H9 (cell line): ENCODE measurements at regions not wholly inside any gene's neighbourhood (a gene's known extent, or its start where the extent isn't known, plus 50 kb on each side); places are given as distances from the start of the nearest gene placed in this dataset.

ENCODE experiments used
- DNase-seq: peaks from one replicate; pipeline ENCODE4 v3.0.0-alpha.2; 2017
- H2AFZ ChIP-seq: one replicate; pipeline ENCODE4 v1.6.1; 2013; ENCODE audit warnings: mild to moderate bottlenecking, low read length, control low read depth, moderate library complexity
- H2AK5ac ChIP-seq: 2 replicates; pipeline ENCODE4 v1.6.1; 2013; ENCODE audit warnings: low read length, control low read depth, mixed read lengths; ENCODE audit not compliant: insufficient read length
- H2BK120ac ChIP-seq: one replicate; pipeline ENCODE4 v1.6.1; 2013; ENCODE audit warnings: low read depth, mild to moderate bottlenecking, low read length, control low read depth, inconsistent platforms; ENCODE audit not compliant: poor library complexity, severe bottlenecking
- H2BK12ac ChIP-seq: 2 replicates; pipeline ENCODE4 v1.6.1; 2013; ENCODE audit warnings: low read length, control low read depth, mixed read lengths, low read depth; ENCODE audit not compliant: insufficient read length
- H2BK15ac ChIP-seq: 2 replicates; pipeline ENCODE4 v1.6.1; 2013; ENCODE audit warnings: low read depth, low read length, control low read depth
- H2BK20ac ChIP-seq: one replicate; pipeline ENCODE4 v1.6.1; 2013; ENCODE audit warnings: low read depth, mild to moderate bottlenecking, low read length, control low read depth, inconsistent platforms; ENCODE audit not compliant: poor library complexity, severe bottlenecking
- H2BK5ac ChIP-seq: 2 replicates; pipeline ENCODE4 v1.6.1; 2013; ENCODE audit warnings: low read length, control low read depth, mixed read lengths; ENCODE audit not compliant: insufficient read length
- H3K14ac ChIP-seq: 2 replicates; pipeline ENCODE4 v1.6.1; 2013; ENCODE audit warnings: low read length, control low read depth; ENCODE audit not compliant: insufficient read depth
- H3K18ac ChIP-seq: 2 replicates; pipeline ENCODE4 v1.6.1; 2013; ENCODE audit warnings: low read depth, mild to moderate bottlenecking, mixed read lengths, low read length, control low read depth; ENCODE audit not compliant: insufficient read length
- H3K23ac ChIP-seq: 2 replicates; pipeline ENCODE4 v1.6.1; 2013; ENCODE audit warnings: low read length, control low read depth, mixed read lengths, low read depth; ENCODE audit not compliant: insufficient read length
- H3K23me2 ChIP-seq: 2 replicates; pipeline ENCODE4 v1.6.1; 2013; ENCODE audit warnings: low read depth, mild to moderate bottlenecking, mixed read lengths, low read length, control low read depth; ENCODE audit not compliant: insufficient read length, poor library complexity, severe bottlenecking
- H3K27ac ChIP-seq: 2 replicates; pipeline ENCODE4 v1.5.1; 2013; ENCODE audit warnings: low read length, control low read depth, mixed read lengths, low read depth; ENCODE audit not compliant: insufficient read length
- H3K27me3 ChIP-seq: 2 replicates; pipeline ENCODE4 v1.6.1; 2013; ENCODE audit warnings: low read length, control low read depth, inconsistent platforms; ENCODE audit not compliant: insufficient read depth
- H3K4ac ChIP-seq: 2 replicates; pipeline ENCODE4 v1.6.1; 2013; ENCODE audit warnings: low read depth, mild to moderate bottlenecking, control low read depth, inconsistent platforms, low read length, moderate library complexity
- H3K4me1 ChIP-seq: 2 replicates; pipeline ENCODE4 v1.6.1; 2013; ENCODE audit warnings: low read length, control low read depth, inconsistent platforms; ENCODE audit not compliant: insufficient read depth
- H3K4me2 ChIP-seq: 2 replicates; pipeline ENCODE4 v1.6.1; 2013; ENCODE audit warnings: low read length, control low read depth, mixed read lengths; ENCODE audit not compliant: insufficient read length, insufficient read depth
- H3K56ac ChIP-seq: 2 replicates; pipeline ENCODE4 v1.6.1; 2013; ENCODE audit warnings: low read depth, mild to moderate bottlenecking, mixed read lengths, low read length, control low read depth; ENCODE audit not compliant: insufficient read length
- H3K79me1 ChIP-seq: 2 replicates; pipeline ENCODE4 v1.6.1; 2013; ENCODE audit warnings: low read depth, mild to moderate bottlenecking, moderate library complexity, low read length, control low read depth, inconsistent platforms; ENCODE audit not compliant: insufficient read depth, poor library complexity, severe bottlenecking
- H3K79me2 ChIP-seq: 2 replicates; pipeline ENCODE4 v1.6.1; 2013; ENCODE audit warnings: low read length, control low read depth, inconsistent platforms; ENCODE audit not compliant: insufficient read depth
- H3K9ac ChIP-seq: 2 replicates; pipeline ENCODE4 v1.6.1; 2013; ENCODE audit warnings: low read length, control low read depth, mixed read lengths; ENCODE audit not compliant: insufficient read length; ENCODE audit errors: extremely low read depth
- H3K9me3 ChIP-seq: one replicate; pipeline ENCODE4 v1.6.1; 2013; ENCODE audit warnings: low read depth, low read length, inconsistent platforms; ENCODE audit not compliant: control insufficient read depth
- H3T11ph ChIP-seq: one replicate; pipeline ENCODE4 v1.6.1; 2013; ENCODE audit warnings: mild to moderate bottlenecking, low read length, control low read depth, inconsistent platforms
- H4K20me1 ChIP-seq: one replicate; pipeline ENCODE4 v1.6.1; 2013; ENCODE audit not compliant: control insufficient read depth, insufficient read length, insufficient read depth
- H4K5ac ChIP-seq: 2 replicates; pipeline ENCODE4 v1.6.1; 2013; ENCODE audit warnings: low read depth, mild to moderate bottlenecking, mixed read lengths, low read length, control low read depth; ENCODE audit not compliant: insufficient read length
- H4K8ac ChIP-seq: replicated peaks from 2 replicates; pipeline ENCODE4 v1.6.1; 2013; ENCODE audit warnings: low read length, control low read depth, mixed read lengths, low read depth; ENCODE audit not compliant: insufficient read length
- H4K91ac ChIP-seq: 2 replicates; pipeline ENCODE4 v1.6.1; 2013; ENCODE audit warnings: low read depth, mild to moderate bottlenecking, moderate library complexity, mixed read lengths, low read length, control low read depth; ENCODE audit not compliant: insufficient read length
- H3K27ac Mint-ChIP-seq, 3 experiments: 2 replicates in 2 of 3; 3 replicates in 1 of 3; pipeline ENCODE4 v1.8.0; 2020 to 2021; ENCODE audit warnings: mixed read lengths in 3 of 3, mild to moderate bottlenecking in 1 of 3, moderate library complexity in 1 of 3
- H3K27me3 Mint-ChIP-seq: 2 replicates; pipeline ENCODE4 v1.8.0; 2021; ENCODE audit warnings: low read depth, mild to moderate bottlenecking, moderate library complexity, mixed read lengths
- H3K36me3 Mint-ChIP-seq, 3 experiments: 2 replicates in 2 of 3; 3 replicates in 1 of 3; pipeline ENCODE4 v1.8.0; 2020 to 2021; ENCODE audit warnings: low read depth in 3 of 3, mixed read lengths in 3 of 3; ENCODE audit not compliant: insufficient read depth in 1 of 3
- H3K4me1 Mint-ChIP-seq, 2 experiments: 2 replicates each; pipeline ENCODE4 v1.8.0; 2020; ENCODE audit warnings: mixed read lengths in 2 of 2
- H3K4me3 Mint-ChIP-seq, 2 experiments: 2 replicates in 1 of 2; 3 replicates in 1 of 2; pipeline ENCODE4 v1.8.0; 2020 to 2021; ENCODE audit warnings: mild to moderate bottlenecking in 2 of 2, mixed read lengths in 2 of 2, moderate library complexity in 1 of 2
- H3K9me3 Mint-ChIP-seq, 2 experiments: 2 replicates in 1 of 2; 3 replicates in 1 of 2; pipeline ENCODE4 v1.8.0; 2020; ENCODE audit warnings: mild to moderate bottlenecking in 2 of 2, mixed read lengths in 2 of 2, moderate library complexity in 1 of 2
- WGBS: extraction: QIAGEN DNeasy Blood & Tissue Kit; methylation state at CpG from one replicate; pipeline ENCODE4 v1.1.7; 2013; ENCODE audit warnings: missing lambda C conversion rate, low lambda C conversion rate, mixed read lengths; ENCODE audit not compliant: insufficient read length; ENCODE audit errors: extremely low coverage; 5-methylcytosine and 5-hydroxymethylcytosine counted together
- TF ChIP-seq, protein P1 (sequence below): fragments of 200-600 bp; sonication (generic); conservative IDR thresholded peaks from 3 replicates; pipeline ENCODE4 v1.8.0; 2021; ENCODE audit warnings: antibody characterized with exemption, mild to moderate bottlenecking

- H2AFZ ChIP-seq = no peak overlapping the region
- Mint-ChIP-seq H3K9me3 (no peaks in the 10 kb centered on the region; a peak in 2 of 5 replicates), H3K4me1 (peaks cover 27 to 28% of the 10 kb centered on the region in 2 experiments), H3K36me3 (peaks cover 0 to 5% (median 0%) of the 10 kb centered on the region in 3 experiments; a peak in 1 of 7 replicates), H3K27me3 (peaks cover 2% of the 10 kb centered on the region), H3K27ac (no peak overlapping the region), H3K4me3 (no peak overlapping the region)
- H3K79me1 ChIP-seq = no peaks in the 10 kb centered on the region
- TF ChIP-seq, protein P1, sequence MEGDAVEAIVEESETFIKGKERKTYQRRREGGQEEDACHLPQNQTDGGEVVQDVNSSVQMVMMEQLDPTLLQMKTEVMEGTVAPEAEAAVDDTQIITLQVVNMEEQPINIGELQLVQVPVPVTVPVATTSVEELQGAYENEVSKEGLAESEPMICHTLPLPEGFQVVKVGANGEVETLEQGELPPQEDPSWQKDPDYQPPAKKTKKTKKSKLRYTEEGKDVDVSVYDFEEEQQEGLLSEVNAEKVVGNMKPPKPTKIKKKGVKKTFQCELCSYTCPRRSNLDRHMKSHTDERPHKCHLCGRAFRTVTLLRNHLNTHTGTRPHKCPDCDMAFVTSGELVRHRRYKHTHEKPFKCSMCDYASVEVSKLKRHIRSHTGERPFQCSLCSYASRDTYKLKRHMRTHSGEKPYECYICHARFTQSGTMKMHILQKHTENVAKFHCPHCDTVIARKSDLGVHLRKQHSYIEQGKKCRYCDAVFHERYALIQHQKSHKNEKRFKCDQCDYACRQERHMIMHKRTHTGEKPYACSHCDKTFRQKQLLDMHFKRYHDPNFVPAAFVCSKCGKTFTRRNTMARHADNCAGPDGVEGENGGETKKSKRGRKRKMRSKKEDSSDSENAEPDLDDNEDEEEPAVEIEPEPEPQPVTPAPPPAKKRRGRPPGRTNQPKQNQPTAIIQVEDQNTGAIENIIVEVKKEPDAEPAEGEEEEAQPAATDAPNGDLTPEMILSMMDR = no peak
- H4K20me1 ChIP-seq = no peaks in the 10 kb centered on the region
- H3K23me2 ChIP-seq = no peaks in the 10 kb centered on the region
- no peak overlapping the region for H3K56ac ChIP-seq
- no peak overlapping the region for H3K23ac ChIP-seq
- no peak overlapping the region for H2BK12ac ChIP-seq
- no peak overlapping the region for H4K5ac ChIP-seq
- H3K4me2 ChIP-seq = no peak overlapping the region
- no peak overlapping the region for H2BK20ac ChIP-seq
- no peak overlapping the region for H3K4ac ChIP-seq
- no peak overlapping the region for H2BK5ac ChIP-seq
- WGBS = no CpG with 5 or more reads among the region's 5 CpGs
- no peak overlapping the region for H3K9ac ChIP-seq
- H3T11ph ChIP-seq = no peak overlapping the region
- H2BK120ac ChIP-seq = no peak overlapping the region
- H3K27ac ChIP-seq = no peak overlapping the region
- no peak overlapping the region for H2BK15ac ChIP-seq
- H3K4me1 ChIP-seq = peaks cover 11% of the 10 kb centered on the region
- no peak overlapping the region for H4K8ac ChIP-seq
- no peak for DNase-seq
- H4K91ac ChIP-seq = no peak overlapping the region
- no peaks in the 10 kb centered on the region; the same call in 1 of the 2 replicates for H3K27me3 ChIP-seq
- no peak overlapping the region for H2AK5ac ChIP-seq
- H3K9me3 ChIP-seq = no peaks in the 10 kb centered on the region
- no peaks in the 10 kb centered on the region for H3K79me2 ChIP-seq
- H3K14ac ChIP-seq = no peak overlapping the region
- H3K18ac ChIP-seq = no peak overlapping the region
Observed at GRCh38 chr16:9522614-9523013, 431.2 kb downstream of the HAPSTR1 start.
